ENCODE measurements at regions not wholly inside any gene's neighbourhood (a gene's known extent, or its start where the extent isn't known, plus 50 kb on each side); places are given as distances from the start of the nearest gene placed in this dataset.
"Not testable (repeated sequence)": the region's sequence is repeated elsewhere in the genome, so short reads cannot be mapped to it uniquely, and the experiment has no call there.

- no peak overlapping the region for H3K4me3 ChIP-seq (ENCODE audit: low read depth, low read length)
- TF ChIP-seq CTCF (IDR thresholded peaks at IDR 0.05; ENCODE audit: control insufficient read depth, extremely low read depth, insufficient read depth), result no peak
- DNase-seq (ENCODE audit: low read depth), result no peak
Measured at GRCh38 chr3:154662851-154663250, 232.9 kb upstream of the GPR149 start.

GRCh38 chr3:154660811-154661210, 230.8 kb upstream of the GPR149 start:
- no peak for TF ChIP-seq CTCF (IDR thresholded peaks at IDR 0.05; ENCODE audit: control insufficient read depth, extremely low read depth, insufficient read depth)
- no peak for DNase-seq (ENCODE audit: low read depth)
- H3K4me3 ChIP-seq (ENCODE audit: low read depth, low read length), result no peak overlapping the region

GRCh38 chr3:154658000-154658399, 228.0 kb upstream of the GPR149 start:
- no peak for DNase-seq (ENCODE audit: low read depth)
- TF ChIP-seq CTCF (IDR thresholded peaks at IDR 0.05; ENCODE audit: control insufficient read depth, extremely low read depth, insufficient read depth), result no peak
- H3K4me3 ChIP-seq (ENCODE audit: low read depth, low read length), result no peak overlapping the region

- no peak for TF ChIP-seq CTCF (IDR thresholded peaks at IDR 0.05; ENCODE audit: control insufficient read depth, extremely low read depth, insufficient read depth)
- no peak overlapping the region for H3K4me3 ChIP-seq (ENCODE audit: low read depth, low read length)
- DNase-seq (ENCODE audit: low read depth), result no peak
Measured at GRCh38 chr3:154657218-154657617, 227.2 kb upstream of the GPR149 start.

- DNase-seq (ENCODE audit: low read depth), result no peak
- TF ChIP-seq CTCF (IDR thresholded peaks at IDR 0.05; ENCODE audit: control insufficient read depth, extremely low read depth, insufficient read depth), result no peak
- H3K4me3 ChIP-seq (ENCODE audit: low read depth, low read length), result no peak overlapping the region
Measured at GRCh38 chr3:154656486-154656885, 226.5 kb upstream of the GPR149 start.

- no peak for DNase-seq (ENCODE audit: low read depth)
- H3K4me3 ChIP-seq (ENCODE audit: low read depth, low read length), result no peak overlapping the region
- TF ChIP-seq CTCF (IDR thresholded peaks at IDR 0.05; ENCODE audit: control insufficient read depth, extremely low read depth, insufficient read depth), result no peak
Measured at GRCh38 chr3:154642145-154642544, 212.2 kb upstream of the GPR149 start.

GRCh38 chr3:154625756-154626155, 195.8 kb upstream of the GPR149 start:
- DNase-seq (ENCODE audit: low read depth), result no peak
- H3K4me3 ChIP-seq (ENCODE audit: low read depth, low read length), result no peak overlapping the region
- no peak for TF ChIP-seq CTCF (IDR thresholded peaks at IDR 0.05; ENCODE audit: control insufficient read depth, extremely low read depth, insufficient read depth)

GRCh38 chr3:154619621-154620020, 189.6 kb upstream of the GPR149 start:
- not testable (repeated sequence) for DNase-seq (ENCODE audit: low read depth); H3K4me3 ChIP-seq (ENCODE audit: low read depth, low read length)

All from LNCaP clone FGC (cell line).